ENCODE measurements at regions not wholly inside any gene's neighbourhood (a gene's known extent, or its start where the extent isn't known, plus 50 kb on each side); places are given as distances from the start of the nearest gene placed in this dataset.

GRCh38 chr1:57866998-57867397 lies 443.1 kb upstream of the DAB1 start:
- DNase-seq, result no peak

- DNase-seq, result no peak
Observed at GRCh38 chr1:57860931-57861565, 437.2 kb upstream of the DAB1 start.

GRCh38 chr1:57860325-57860724 lies 436.5 kb upstream of the DAB1 start:
- no peak for DNase-seq

- DNase-seq, result no peak
Observed at GRCh38 chr1:57858740-57859139, 434.9 kb upstream of the DAB1 start.

- no peak for DNase-seq
Observed at GRCh38 chr1:57857809-57858208, 433.9 kb upstream of the DAB1 start.

GRCh38 chr1:57854436-57854835 lies 430.6 kb upstream of the DAB1 start:
- DNase-seq, result no peak

- DNase-seq, result peak; percentile 4
Observed at GRCh38 chr1:57850176-57850940, 426.5 kb upstream of the DAB1 start.

GRCh38 chr1:57848406-57848805 lies 424.5 kb upstream of the DAB1 start:
- DNase-seq, result no peak

GRCh38 chr1:57845041-57845440 lies 421.2 kb upstream of the DAB1 start:
- DNase-seq, result no peak

- DNase-seq, result no peak
Observed at GRCh38 chr1:57844382-57844980, 420.6 kb upstream of the DAB1 start.

- no peak for DNase-seq
Observed at GRCh38 chr1:57843760-57844159, 419.9 kb upstream of the DAB1 start.

- DNase-seq, result no peak
Observed at GRCh38 chr1:57839526-57839925, 415.7 kb upstream of the DAB1 start.

GRCh38 chr1:57839067-57839466 lies 415.2 kb upstream of the DAB1 start:
- no peak for DNase-seq

- no peak for DNase-seq
Observed at GRCh38 chr1:57835620-57836019, 411.8 kb upstream of the DAB1 start.

GRCh38 chr1:57833296-57833695 lies 409.4 kb upstream of the DAB1 start:
- DNase-seq, result no peak

GRCh38 chr1:57832612-57833011 lies 408.8 kb upstream of the DAB1 start:
- DNase-seq, result no peak

GRCh38 chr1:57831624-57832023 lies 407.8 kb upstream of the DAB1 start:
- no peak for DNase-seq

GRCh38 chr1:57826535-57826934 lies 402.7 kb upstream of the DAB1 start:
- no peak for DNase-seq

GRCh38 chr1:57824535-57824934 lies 400.7 kb upstream of the DAB1 start:
- no peak for DNase-seq

- no peak for DNase-seq
Observed at GRCh38 chr1:57820356-57821095, 396.7 kb upstream of the DAB1 start.

- no peak for DNase-seq
Observed at GRCh38 chr1:57819893-57820292, 396.0 kb upstream of the DAB1 start.

- DNase-seq, result no peak
Observed at GRCh38 chr1:57803586-57803985, 379.7 kb upstream of the DAB1 start.

GRCh38 chr1:57800376-57800775 lies 376.5 kb upstream of the DAB1 start:
- DNase-seq, result peak; percentile 12
